HG03039 (cell line): ENCODE measurements at regions not wholly inside any gene's neighbourhood (a gene's known extent, or its start where the extent isn't known, plus 50 kb on each side); places are given as distances from the start of the nearest gene placed in this dataset.

ENCODE experiments used
- ATAC-seq: cut with Tn5 transposase; IDR thresholded peaks from one replicate; pipeline ENCODE4 v1.9.1; 2021; ENCODE audit warnings: mild to moderate bottlenecking, moderate library complexity; ENCODE audit not compliant: unreplicated experiment

DNA sequence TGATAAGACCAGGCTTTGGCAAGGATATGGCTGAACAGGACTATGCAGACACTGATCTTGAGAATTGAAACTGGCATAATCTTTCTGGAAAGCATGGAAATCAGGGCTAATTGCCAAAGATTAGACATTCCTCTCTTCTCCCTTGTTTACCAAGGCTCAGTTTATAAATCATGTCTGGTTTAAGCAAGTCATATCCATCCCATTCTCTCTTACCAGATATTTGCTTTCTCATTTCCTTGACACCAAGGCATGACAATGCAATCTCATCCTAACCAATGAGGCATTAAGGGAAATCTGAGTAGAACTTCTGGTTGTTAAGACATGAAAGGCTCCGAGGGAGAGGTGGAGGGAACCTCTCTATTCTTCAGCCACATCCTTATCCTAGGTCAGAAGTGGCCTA lies 110.3 kb upstream of the CEP85L start:
- ATAC-seq = no peak

DNA sequence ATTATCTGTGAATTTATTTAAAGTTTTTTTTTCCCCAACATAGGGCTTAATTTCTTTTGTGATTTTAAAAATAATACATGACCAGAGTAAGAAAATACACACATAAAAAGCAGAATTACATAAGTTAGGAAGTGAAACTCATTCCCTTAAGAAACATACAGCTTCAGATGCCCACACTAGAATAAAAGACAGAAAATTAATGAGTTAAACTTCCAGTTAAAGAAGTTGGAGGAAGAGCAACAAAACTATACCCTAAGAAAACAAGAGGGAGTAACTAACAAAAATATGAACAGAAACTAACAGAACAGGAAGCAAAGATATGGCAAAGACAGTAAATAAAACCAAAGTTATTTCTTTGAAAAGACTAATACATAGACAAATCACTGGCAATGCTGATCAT lies 107.6 kb upstream of the CEP85L start:
- ATAC-seq = no peak

DNA sequence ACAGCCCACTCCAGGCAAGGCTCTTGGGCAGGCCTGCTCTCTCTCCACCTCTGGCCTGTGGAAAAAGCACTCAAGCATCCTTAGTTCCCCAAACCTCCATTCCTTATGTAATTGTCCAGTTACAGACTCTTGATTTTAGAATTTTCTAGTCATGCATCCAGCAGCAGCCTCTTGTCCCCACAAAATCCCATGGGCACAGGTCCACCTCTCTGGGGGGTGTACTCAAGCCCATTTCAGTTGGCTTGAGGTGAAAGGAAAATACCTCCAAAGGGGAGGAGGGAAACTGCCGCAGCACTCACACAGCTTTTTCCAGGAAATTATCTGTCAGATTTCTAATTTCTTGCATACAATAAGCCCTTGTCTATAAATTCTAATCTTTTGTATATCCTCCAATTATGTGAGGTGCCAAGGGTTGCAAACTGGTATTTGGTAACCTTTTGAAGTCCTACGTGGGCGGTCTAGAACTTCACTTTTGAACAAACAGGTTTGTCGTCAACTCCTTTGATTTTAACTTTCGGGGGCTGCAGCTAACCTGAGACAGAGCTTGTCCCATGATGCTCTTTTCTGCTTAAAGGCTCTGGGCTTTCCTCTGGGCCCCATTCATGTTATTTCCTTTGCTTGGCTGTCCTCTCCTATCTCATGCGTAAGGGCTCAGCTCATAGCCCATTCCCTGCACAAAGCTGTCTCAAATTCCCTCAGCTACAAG lies 104.7 kb upstream of the CEP85L start:
- no peak for ATAC-seq

DNA sequence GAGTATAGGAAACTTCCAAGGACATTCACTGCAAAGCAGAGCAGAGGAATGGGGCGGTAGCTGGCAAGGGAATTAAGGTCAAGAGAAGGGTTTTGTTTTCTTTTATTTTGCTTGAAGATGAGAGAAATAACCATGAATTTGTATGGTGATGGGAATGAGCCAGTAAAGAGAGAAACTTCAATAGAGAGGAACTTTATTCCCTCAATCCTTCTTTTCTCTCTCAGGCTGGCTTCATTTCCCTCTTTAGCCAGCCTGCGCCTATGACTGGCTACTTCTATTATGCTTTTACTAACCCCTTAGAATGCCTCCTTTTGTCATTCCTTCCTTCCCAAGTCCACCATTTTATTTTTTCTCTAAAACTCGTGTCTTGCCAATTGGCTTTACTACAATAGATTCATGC lies 101.4 kb upstream of the CEP85L start:
- no peak for ATAC-seq

DNA sequence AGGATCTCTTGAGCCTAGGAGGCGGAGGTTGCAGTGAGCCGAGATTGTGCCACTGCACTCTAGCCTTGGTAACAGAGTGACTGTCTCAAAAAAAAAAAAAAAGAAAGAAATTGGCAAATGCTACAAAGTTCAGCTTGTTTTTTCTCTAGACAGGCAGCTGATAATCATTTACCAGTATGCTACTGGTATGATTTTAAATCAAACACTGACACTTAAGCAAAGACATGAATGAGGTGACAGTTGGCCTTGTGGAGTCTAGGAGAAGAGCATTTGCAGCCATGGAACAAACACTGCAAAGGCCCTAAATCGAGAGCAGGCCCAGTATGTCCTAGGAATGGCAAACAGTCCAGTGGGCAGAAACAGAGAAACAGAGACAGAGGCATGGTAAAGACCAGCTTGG lies 99.7 kb upstream of the CEP85L start:
- ATAC-seq = no peak

DNA sequence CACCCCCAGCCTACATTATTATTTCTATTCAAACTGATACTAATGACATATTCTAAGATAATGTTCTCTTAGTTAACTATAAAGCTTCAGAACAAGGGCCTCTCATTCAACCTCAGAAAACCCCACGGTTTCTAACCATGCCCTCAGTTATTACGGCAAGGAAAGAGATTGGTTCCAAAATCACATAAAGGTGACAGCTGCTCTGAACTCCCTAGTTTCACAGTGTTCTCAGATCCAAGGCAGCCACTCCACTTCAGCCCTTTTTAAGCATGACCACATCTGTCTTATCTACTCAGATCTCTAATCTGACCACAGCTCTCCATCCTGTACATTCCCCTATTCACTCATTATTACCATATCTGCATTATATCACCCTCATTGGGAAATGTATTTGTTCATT lies 98.8 kb upstream of the CEP85L start:
- ATAC-seq = no peak

DNA sequence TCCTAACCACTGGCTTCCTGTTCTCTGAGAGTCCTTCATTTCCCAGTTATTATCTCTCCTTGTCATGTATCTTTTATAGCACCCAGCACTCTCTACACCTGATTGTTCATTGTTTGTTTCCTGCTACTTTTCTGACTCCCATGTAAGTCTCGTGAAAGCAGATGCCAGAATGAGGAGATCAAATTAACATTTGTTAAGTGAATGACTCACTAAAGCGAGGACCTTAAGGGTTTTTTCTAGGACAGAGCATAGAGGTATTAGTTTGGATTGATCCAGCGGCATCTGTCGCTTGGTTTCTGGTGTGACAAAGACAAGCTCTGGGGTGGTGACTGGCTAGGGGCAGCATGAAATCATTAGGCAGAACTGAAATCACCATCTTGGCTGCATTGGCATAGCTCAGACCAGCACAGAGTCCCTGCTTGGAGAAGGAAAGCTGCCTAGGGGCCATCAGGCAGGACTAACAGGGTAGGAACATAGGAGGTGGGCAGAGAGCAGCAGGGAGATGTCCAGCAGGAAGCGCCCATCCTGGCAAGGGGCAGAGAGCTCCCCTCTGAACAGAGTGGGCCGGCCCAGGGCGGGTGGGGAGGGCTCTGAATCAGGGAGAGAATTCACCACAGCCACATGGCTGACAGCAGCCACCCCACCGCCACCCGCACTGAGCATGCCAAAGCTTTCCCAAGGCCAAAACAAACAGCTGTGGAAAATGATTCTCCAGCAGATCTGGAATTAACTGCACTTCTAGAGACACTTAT lies 97.1 kb upstream of the CEP85L start:
- ATAC-seq = no peak

DNA sequence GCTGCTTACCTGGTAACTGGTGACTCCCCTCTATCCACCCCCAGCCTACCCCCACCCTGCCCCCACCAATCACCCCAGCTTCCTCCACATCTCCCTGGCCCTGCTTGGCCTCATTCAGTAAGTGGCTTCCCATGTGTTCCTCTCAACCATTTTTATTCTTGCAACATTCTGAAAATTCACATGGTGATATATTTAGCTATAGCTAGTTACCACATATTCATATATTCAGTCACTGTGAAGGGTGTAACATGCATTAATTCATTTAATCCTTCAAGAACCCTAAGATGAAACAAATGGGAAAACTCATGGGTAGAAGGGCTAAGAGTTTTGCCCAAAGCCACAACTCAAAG lies 95.4 kb upstream of the CEP85L start:
- ATAC-seq = no peak

DNA sequence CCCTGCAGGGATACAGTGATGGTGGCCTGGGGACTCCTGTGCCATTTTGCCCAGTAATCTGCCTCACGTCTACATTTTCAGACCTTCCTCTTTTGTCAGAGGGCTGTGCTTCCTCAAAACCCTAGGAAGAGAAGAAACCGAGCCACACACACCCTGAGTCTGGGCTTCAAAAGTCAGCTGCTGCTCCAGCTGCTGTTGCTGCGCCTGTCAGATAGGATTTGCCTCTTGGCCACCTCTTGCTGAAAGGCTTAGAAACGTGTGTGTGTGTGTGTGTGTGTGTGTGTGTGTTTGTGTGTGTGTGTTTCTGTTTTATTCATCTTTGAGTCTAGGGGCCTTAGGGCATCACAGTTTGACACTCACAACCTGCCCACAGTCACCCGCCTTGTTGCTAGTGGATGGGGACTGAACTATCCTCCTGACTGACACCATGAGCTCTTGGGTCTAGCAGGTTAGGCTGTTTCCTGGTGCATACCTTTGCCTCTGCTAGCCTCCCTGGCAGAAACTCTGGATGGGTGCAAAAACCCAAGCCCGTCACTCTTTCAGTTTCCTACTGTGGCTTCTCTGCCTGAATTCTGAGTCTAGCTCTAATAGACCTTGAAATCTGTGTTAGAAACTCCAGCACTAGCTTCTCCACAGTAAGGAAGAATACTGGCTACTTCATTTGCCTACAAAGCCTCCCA lies 94.9 kb upstream of the CEP85L start:
- ATAC-seq = no peak

DNA sequence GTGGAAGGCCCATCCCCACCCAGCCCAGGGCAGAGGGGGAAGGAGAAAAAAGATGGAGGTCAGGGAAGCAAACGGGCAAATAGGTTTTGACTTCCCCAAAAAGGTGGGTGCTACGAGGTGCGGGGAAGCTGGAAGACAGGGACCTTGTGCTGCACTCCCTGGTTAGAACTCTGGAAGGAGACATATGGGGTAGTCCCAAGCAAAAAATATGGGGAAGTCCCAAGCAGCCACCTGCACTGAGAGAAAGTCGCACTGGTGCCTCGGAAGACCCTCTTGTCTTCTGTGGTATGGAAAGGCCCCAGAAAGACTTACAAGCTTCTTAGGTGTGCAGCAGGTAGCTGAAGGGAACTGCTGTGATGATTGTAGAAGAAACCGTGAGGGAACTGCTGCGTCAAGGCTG lies 93.8 kb upstream of the CEP85L start:
- ATAC-seq = no peak

DNA sequence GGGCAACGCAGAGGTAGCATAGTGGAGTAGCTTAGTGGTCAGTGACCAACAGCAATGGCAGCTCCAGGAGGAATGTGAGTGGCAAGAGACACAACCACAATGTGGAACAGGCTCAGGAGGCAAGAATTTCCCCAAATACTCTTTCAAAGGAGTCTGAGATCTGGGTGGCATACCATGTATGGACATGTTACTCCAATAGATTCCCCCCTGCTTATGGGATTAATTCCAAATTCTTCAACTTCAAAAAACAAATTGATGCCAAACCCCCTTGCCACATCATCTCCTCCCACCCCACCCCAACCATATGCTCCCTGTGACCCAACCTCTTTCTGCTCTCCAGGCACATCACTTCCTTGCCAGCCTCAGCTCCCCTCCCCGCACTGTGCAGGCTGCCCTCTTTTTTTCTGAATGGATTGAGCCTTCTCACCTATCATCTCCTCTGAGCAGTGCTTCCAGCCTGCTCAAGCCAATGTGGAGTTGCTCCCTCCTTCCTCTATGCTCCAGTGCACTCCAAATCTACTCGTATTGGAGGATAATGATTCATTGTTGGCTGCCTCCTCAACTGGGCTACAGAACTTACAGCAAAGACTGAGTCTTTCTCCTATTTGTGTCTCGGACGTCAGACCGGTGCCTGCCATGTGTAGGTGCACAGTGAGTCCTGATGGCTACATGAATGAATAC lies 93.0 kb upstream of the CEP85L start:
- no peak for ATAC-seq

DNA sequence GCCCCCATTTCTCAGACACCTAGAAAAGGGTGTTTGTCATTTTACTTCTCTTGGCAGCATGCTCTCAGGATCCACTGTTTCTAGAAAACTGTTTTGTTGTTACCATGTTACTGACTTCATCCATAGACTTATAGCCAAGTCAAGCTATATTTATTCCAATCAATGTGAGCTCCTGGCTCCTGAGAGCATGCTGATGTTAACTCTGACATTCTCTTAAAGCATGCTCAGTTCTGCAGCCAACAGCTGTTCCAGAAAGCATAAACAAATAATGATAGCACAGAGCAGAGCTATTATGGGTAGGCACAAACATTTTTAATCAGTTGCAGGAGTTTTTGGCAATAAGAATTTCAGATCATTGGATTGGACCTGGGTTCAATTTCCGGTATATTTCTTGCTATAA lies 92.4 kb upstream of the CEP85L start:
- ATAC-seq = no peak

DNA sequence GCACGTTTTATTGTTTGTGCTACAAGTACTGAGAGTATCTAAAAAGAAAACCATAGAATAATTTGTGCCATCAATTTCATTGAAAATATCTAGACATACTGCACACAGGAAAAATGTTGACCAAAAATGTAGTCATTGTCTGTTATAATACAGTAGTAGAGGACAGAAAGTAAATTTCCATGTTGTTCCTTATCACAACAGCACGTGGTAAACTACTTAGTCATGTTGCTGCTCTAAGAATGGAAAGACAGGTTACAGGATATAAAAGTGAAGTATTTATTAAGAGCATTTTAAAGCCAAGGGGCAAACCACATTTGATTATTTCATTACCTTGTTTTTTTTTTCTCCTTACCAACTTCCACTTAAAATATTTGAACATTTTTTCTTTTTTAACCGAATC lies 89.0 kb upstream of the CEP85L start:
- ATAC-seq = no peak

DNA sequence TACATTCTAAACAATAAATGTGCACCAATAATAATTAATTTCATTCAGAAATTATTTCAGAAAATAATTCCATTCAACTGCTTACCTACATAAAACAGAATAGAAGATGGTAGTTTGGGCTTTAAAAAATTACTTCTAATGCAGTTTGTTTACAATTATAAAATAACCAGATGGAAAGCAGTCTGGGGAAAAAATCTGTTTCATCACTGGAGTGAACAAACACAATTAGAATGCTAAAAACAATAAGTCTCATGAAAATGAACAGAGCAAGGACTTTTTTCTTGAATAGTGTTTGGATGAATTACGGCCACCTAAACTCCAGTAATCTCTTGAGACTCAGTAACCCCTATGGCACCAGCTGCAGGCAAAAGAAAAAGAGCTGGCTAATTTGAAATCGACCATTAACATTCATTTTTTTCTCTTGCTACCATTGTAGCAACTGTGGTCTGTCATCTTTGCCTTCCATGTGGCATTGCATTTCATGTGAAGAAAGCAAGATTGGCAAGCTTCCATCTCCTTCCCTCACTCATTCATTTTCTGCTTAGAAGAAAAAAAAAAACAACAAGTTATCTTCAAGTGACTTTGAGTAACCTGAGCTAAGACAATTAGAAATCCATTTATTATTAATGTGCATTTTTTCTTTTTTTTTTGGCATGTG lies 88.4 kb upstream of the CEP85L start:
- ATAC-seq = no peak

DNA sequence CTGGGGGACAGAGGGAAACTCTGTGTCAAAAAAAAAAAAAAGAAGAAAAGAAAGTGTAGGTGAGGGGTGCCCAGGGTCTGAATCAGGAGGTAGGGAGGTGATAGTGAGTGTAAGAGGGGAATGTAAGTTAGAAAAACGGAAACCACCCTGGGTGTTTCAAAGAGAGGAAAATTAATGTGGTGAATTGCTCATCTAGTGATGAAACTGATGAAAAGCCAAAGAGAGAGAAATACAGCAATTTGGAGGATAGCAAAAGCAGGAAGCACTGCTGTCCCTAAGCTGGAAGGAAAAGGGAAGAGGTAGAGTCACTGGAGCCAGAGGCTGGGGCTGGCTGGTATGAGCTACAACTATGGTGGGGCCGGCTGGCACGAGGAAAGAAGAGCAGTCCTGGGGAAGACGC lies 85.0 kb upstream of the CEP85L start:
- no peak for ATAC-seq

DNA sequence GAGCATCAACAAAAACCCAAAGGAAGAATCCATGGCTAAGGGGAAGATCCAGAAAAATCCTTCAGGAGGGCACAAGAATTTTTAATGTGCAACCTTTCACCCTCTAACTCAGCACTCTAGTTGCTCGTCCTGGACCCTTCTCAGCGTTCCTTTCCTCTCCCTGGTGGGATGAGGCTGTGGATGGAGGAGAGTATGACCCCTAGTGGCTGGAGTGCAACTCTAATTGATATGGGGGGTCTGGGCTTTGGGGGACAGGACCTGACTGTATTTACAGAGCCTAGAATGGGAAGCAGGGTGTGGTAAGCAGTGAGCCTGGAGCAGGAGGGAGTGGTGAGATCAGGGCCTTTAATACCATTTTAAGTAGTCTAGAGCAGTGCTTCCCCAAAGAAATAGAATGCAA lies 83.9 kb upstream of the CEP85L start:
- ATAC-seq = no peak

DNA sequence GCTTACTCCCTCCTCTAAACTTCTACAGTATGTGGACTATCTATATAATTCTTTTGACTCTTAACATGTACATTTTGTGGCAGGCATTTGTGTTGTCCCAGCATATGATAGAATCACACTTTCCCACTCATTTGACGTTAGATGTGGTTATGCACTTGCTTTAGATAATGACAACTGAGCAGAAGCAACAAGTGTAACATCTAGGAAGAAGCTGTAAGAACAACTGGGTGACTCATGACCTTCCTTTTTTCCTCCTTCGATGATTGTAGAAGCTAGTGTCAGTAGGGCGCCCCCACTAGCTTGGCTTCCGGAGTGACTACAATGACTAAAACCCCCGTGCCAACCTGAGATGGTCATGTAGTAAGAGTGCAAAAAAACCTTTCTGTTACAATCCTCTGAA lies 74.6 kb upstream of the CEP85L start:
- no peak for ATAC-seq

DNA sequence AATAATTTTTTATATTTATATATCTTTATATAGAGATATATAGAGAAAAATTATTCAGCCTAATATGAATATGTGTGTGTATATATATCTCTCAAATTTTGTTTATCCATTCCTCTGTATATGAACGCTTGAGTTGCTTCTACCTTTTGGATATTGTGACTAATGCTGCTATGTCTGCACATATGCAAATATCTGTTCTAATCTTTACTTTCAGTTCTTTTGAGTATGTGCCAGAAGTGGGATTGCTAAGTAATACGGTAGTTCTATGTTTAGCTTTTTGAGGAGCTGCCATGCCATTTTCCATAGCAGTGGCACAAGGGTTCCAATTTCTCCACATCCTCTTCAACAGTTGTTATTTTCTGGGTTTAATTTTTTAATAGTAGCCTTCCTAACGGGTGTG lies 72.8 kb upstream of the CEP85L start:
- ATAC-seq = peak; percentile 82

DNA sequence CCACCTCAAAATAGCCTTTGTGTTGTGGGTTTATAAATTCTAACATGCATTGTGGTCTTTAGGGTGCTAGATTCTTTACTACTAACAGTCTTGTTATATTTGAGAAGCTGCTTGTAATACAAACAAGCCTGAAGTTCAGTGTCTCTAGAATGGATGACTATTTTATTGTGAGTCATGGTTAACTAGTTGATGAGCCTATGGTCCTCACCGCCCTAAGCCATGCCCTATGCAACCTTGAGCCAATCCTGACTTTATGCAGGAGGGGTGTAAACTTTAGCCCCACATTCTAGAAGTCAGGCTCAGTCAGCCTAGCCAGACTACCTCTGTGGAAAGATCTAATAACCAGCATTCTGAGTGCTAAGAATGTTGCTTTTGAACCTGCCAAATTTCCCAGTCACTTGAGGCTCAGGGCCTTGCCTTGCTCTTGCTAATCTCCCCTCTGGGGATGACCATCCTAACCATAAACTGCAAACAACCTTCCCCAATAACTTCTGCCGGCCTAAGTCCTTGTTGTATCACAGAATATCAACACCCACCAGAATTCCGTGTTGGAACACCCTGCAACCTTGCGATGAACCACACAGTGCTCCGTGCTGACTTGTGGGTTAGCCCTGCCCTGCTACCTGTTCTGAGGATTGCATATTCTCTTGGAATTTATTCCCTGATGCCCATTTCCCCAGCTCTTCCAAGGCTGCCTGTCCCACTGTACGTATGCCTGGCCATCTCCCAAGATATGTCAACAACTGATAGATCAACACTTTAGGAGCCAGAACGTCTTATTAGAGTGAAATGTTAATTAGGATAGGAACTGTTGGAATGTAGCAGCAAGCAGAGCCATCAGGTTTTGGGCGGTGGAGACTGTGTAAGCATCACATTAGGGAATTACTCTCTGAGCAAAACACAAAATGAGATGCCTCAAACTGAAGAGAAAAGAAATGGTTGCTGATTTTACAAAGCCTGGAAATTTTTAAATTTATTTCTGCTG lies 71.7 kb upstream of the CEP85L start:
- ATAC-seq = no peak

DNA sequence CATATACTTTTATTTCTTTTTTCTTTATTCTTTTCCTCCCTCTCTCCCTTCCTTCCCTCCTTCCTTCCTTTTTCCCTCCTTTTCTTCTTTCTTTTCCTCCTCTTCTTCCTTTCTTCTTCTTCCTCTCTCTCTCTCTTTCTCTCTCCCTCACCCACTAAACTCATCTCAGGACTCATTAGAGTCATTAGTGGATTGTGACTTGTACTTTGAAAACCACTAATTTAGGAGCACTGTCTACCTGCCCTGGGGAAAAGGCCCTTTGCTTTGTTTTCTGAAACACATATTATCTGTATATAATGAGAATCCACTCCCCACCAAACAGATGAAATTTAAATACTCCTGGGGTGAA lies 68.7 kb upstream of the CEP85L start:
- ATAC-seq = no peak
